Omental fat pad (tissue), 3 donors: ENCODE measurements at regions not wholly inside any gene's neighbourhood (a gene's known extent, or its start where the extent isn't known, plus 50 kb on each side); places are given as distances from the start of the nearest gene placed in this dataset.
"Not testable (repeated sequence)": the region's sequence is repeated elsewhere in the genome, so short reads cannot be mapped to it uniquely, and the experiment has no call there.

ENCODE experiments used
- ATAC-seq: fragments of 150-250 bp; one replicate; pipeline ENCODE4 v1.9.1; 2016; ENCODE audit warnings: mild to moderate bottlenecking, moderate library complexity; ENCODE audit not compliant: low FRiP score
- DNase-seq: peaks from one replicate; pipeline ENCODE4 v3.0.0-alpha.2; 2019; ENCODE audit warnings: low spot score
- CTCF ChIP-seq, 3 donors: fragments of 450-650 bp; IDR thresholded peaks; one replicate each; pipeline ENCODE4 v1.5.1; 2016 to 2017; ENCODE audit warnings: antibody characterized with exemption in 3 of 3, mild to moderate bottlenecking in 3 of 3, moderate library complexity in 2 of 3

- ATAC-seq (no peak), DNase-seq (no peak)
- TF ChIP-seq CTCF (IDR thresholded peaks at IDR 0.05) = no peak
Measured at GRCh38 chr4:66554826-66555225, 884.5 kb upstream of the EPHA5 start.

GRCh38 chr4:66545301-66545700, 875.0 kb upstream of the EPHA5 start:
- ATAC-seq, DNase-seq: not testable (repeated sequence)

- no peak for TF ChIP-seq CTCF (IDR thresholded peaks at IDR 0.05)
- ATAC-seq = no peak
Measured at GRCh38 chr4:66544281-66544680, 874.0 kb upstream of the EPHA5 start.

GRCh38 chr4:66539745-66540144, 869.5 kb upstream of the EPHA5 start:
- DNase-seq = no peak
- TF ChIP-seq CTCF (IDR thresholded peaks at IDR 0.05) = no peak

More at GRCh38 chr4:66544281-66544680, 874.0 kb upstream of the EPHA5 start:
- no peak for DNase-seq

GRCh38 chr4:66524781-66525180, 854.5 kb upstream of the EPHA5 start:
- TF ChIP-seq CTCF (IDR thresholded peaks at IDR 0.05) = no peak
- no peak for DNase-seq
- ATAC-seq = peak; percentile 71

More at GRCh38 chr4:66539745-66540144, 869.5 kb upstream of the EPHA5 start:
- no peak for ATAC-seq

- no peak for TF ChIP-seq CTCF (IDR thresholded peaks at IDR 0.05)
- DNase-seq (no peak), ATAC-seq (no peak)
Measured at GRCh38 chr4:66522244-66522643, 852.0 kb upstream of the EPHA5 start.

- no peak for TF ChIP-seq CTCF (IDR thresholded peaks at IDR 0.05)
- ATAC-seq (no peak), DNase-seq (no peak)
Measured at GRCh38 chr4:66516940-66517339, 846.7 kb upstream of the EPHA5 start.

GRCh38 chr4:66506985-66507384, 836.7 kb upstream of the EPHA5 start:
- DNase-seq (no peak), ATAC-seq (no peak)
- no peak for TF ChIP-seq CTCF (IDR thresholded peaks at IDR 0.05)
